Panc1 (cell line): ENCODE measurements at regions not wholly inside any gene's neighbourhood (a gene's known extent, or its start where the extent isn't known, plus 50 kb on each side); places are given as distances from the start of the nearest gene placed in this dataset.

Experiments used
- POLR2AphosphoS5 ChIP-seq: IDR thresholded peaks from 2 replicates; pipeline ENCODE4 v1.6.1; 2012; ENCODE audit warnings: mild to moderate bottlenecking, low read depth, low read length, moderate library complexity
- SIN3A ChIP-seq: IDR thresholded peaks from 2 replicates; pipeline ENCODE4 v1.6.1; 2012; ENCODE audit warnings: low read depth, mild to moderate bottlenecking, low read length, moderate library complexity, borderline replicate concordance; ENCODE audit not compliant: insufficient read depth
- TCF7L2 ChIP-seq: IDR thresholded peaks from 2 replicates; pipeline ENCODE4 v1.6.1; 2011; ENCODE audit warnings: mild to moderate bottlenecking, low read depth, low read length, inconsistent platforms
- TF ChIP-seq, protein P1 (sequence below): fragments of 450-650 bp; IDR thresholded peaks from 2 replicates; pipeline ENCODE4 v1.5.1; 2017; ENCODE audit warnings: mild to moderate bottlenecking
- TF ChIP-seq, protein P2 (sequence below), 2 experiments: IDR thresholded peaks; 2 replicates each; pipeline ENCODE4 v1.6.1; 2011 to 2012; ENCODE audit warnings: low read depth in 2 of 2, control low read depth in 1 of 2, low read length in 1 of 2, mild to moderate bottlenecking in 1 of 2, moderate library complexity in 1 of 2; ENCODE audit not compliant: insufficient read depth in 1 of 2

DNA sequence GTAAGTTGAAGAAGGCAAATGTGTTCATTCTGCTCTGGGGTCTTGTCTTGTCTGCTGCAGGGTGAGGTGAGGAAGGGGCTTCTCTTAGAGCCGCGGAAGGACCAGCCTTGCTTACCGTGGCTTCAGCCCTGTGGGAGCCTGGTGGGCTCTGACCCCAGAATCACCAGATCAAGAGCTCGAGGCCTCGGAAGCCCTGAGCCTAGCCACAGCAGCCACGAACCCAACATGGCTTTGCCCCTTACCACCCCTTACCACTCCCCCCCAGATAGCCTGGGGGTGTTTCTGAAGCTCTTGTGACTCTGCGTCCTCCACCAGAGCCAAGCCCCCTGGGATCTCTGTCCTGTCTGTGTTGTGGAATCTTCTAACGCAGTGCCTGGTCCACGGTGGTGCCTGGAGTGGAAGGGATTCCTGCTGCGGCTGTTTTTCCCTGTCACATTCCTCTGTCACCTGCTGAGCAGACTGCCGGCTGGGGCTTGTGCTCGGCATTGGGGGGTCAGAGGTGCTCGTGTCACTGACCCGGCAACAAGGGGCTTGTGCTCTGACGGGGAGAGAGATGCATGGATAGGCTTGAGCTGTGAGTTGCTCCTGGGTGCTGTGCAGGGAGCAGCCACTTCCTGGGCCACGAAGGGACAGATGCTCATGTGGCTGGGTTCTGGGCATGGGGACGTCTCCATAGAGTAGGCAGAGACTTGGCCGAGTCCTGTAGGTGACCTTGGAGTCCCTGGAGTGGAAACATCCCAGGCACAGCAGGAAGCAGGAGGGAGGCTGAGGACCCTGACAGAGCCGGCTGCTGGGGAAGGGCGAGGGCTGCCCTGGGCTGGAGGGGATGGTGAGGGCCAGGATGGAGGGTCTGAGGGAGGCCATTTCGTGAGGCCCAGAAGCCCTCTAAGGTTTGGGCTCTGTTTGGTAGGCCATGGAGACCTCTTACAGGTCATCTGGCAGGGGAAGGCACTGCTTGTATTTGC, 316.0 kb downstream of the QKI start:
- TF ChIP-seq, protein P1, sequence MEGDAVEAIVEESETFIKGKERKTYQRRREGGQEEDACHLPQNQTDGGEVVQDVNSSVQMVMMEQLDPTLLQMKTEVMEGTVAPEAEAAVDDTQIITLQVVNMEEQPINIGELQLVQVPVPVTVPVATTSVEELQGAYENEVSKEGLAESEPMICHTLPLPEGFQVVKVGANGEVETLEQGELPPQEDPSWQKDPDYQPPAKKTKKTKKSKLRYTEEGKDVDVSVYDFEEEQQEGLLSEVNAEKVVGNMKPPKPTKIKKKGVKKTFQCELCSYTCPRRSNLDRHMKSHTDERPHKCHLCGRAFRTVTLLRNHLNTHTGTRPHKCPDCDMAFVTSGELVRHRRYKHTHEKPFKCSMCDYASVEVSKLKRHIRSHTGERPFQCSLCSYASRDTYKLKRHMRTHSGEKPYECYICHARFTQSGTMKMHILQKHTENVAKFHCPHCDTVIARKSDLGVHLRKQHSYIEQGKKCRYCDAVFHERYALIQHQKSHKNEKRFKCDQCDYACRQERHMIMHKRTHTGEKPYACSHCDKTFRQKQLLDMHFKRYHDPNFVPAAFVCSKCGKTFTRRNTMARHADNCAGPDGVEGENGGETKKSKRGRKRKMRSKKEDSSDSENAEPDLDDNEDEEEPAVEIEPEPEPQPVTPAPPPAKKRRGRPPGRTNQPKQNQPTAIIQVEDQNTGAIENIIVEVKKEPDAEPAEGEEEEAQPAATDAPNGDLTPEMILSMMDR, result no peak
- TF ChIP-seq TCF7L2 (no peak), POLR2AphosphoS5 (no peak), SIN3A (no peak)
- TF ChIP-seq, protein P2, sequence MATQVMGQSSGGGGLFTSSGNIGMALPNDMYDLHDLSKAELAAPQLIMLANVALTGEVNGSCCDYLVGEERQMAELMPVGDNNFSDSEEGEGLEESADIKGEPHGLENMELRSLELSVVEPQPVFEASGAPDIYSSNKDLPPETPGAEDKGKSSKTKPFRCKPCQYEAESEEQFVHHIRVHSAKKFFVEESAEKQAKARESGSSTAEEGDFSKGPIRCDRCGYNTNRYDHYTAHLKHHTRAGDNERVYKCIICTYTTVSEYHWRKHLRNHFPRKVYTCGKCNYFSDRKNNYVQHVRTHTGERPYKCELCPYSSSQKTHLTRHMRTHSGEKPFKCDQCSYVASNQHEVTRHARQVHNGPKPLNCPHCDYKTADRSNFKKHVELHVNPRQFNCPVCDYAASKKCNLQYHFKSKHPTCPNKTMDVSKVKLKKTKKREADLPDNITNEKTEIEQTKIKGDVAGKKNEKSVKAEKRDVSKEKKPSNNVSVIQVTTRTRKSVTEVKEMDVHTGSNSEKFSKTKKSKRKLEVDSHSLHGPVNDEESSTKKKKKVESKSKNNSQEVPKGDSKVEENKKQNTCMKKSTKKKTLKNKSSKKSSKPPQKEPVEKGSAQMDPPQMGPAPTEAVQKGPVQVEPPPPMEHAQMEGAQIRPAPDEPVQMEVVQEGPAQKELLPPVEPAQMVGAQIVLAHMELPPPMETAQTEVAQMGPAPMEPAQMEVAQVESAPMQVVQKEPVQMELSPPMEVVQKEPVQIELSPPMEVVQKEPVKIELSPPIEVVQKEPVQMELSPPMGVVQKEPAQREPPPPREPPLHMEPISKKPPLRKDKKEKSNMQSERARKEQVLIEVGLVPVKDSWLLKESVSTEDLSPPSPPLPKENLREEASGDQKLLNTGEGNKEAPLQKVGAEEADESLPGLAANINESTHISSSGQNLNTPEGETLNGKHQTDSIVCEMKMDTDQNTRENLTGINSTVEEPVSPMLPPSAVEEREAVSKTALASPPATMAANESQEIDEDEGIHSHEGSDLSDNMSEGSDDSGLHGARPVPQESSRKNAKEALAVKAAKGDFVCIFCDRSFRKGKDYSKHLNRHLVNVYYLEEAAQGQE (IDR thresholded peaks at IDR 0.05; ENCODE audit: insufficient read depth in 1 of 2, low read depth in 2 of 2, low read length in 1 of 2), result no peak
